ENCODE measurements at regions not wholly inside any gene's neighbourhood (a gene's known extent, or its start where the extent isn't known, plus 50 kb on each side); places are given as distances from the start of the nearest gene placed in this dataset.

DNA sequence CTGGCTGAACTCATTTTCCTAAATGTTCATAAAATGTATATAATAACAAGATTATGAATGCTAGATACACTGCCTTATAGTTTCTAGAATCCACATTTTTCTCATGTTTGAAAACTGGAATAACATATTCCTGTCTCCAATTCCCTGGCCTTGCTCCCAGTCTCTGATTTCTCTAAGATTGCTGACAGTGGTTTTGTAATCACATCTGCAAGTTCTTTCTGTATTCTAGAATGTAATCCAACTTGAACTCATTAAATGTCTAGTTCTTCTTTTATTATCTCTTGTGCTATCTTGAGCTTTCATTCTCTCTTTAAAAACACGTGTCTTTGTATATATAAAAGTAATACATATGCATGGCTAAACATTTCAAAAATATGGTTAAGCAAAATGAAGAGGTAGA, 215.2 kb upstream of the ADAMTS9 start:
- TF ChIP-seq, protein P1, sequence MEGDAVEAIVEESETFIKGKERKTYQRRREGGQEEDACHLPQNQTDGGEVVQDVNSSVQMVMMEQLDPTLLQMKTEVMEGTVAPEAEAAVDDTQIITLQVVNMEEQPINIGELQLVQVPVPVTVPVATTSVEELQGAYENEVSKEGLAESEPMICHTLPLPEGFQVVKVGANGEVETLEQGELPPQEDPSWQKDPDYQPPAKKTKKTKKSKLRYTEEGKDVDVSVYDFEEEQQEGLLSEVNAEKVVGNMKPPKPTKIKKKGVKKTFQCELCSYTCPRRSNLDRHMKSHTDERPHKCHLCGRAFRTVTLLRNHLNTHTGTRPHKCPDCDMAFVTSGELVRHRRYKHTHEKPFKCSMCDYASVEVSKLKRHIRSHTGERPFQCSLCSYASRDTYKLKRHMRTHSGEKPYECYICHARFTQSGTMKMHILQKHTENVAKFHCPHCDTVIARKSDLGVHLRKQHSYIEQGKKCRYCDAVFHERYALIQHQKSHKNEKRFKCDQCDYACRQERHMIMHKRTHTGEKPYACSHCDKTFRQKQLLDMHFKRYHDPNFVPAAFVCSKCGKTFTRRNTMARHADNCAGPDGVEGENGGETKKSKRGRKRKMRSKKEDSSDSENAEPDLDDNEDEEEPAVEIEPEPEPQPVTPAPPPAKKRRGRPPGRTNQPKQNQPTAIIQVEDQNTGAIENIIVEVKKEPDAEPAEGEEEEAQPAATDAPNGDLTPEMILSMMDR (IDR thresholded peaks at IDR 0.05): no peak
- TF ChIP-seq POLR2A (IDR thresholded peaks at IDR 0.05): no peak
- no peak for TF ChIP-seq POLR2AphosphoS5 (IDR thresholded peaks at IDR 0.05)
- TF ChIP-seq EP300 (IDR thresholded peaks at IDR 0.05; ENCODE audit: low read depth): no peak

All from transverse colon (tissue), 4 donors.